Osteoblast (primary cell): ENCODE measurements at regions not wholly inside any gene's neighbourhood (a gene's known extent, or its start where the extent isn't known, plus 50 kb on each side); places are given as distances from the start of the nearest gene placed in this dataset.

Experiments
- DNase-seq: peaks from one replicate; pipeline ENCODE4 v3.0.0; 2011; ENCODE audit warnings: low spot score, mixed read lengths; ENCODE audit not compliant: insufficient read length; ENCODE audit errors: missing footprints
- H2AFZ ChIP-seq: 2 replicates; pipeline ENCODE4 v1.6.0; 2011; ENCODE audit warnings: mild to moderate bottlenecking, low read length
- H3K27ac ChIP-seq: 2 replicates; pipeline ENCODE4 v1.5.1; 2011; ENCODE audit warnings: mild to moderate bottlenecking, low read depth, low read length, moderate library complexity
- H3K27me3 ChIP-seq: 2 replicates; pipeline ENCODE4 v1.6.0; 2012; ENCODE audit warnings: mild to moderate bottlenecking, control low read depth, inconsistent platforms, low read length, moderate library complexity; ENCODE audit not compliant: insufficient read depth
- H3K36me3 ChIP-seq: 2 replicates; pipeline ENCODE4 v1.5.1; 2011; ENCODE audit warnings: mild to moderate bottlenecking, low read length, control low read depth, moderate library complexity; ENCODE audit not compliant: insufficient read depth
- H3K4me1 ChIP-seq: 2 replicates; pipeline ENCODE4 v1.5.1; 2011; ENCODE audit warnings: mild to moderate bottlenecking, low read length, control low read depth, moderate library complexity; ENCODE audit not compliant: insufficient read depth
- H3K4me2 ChIP-seq: 2 replicates; pipeline ENCODE4 v1.6.0; 2011; ENCODE audit warnings: mild to moderate bottlenecking, low read length; ENCODE audit not compliant: insufficient read depth
- H3K4me3 ChIP-seq: fragments of 200-600 bp; sonication (generic); 3 replicates; pipeline ENCODE4 v1.5.1; 2012; ENCODE audit warnings: mild to moderate bottlenecking, low read length, inconsistent platforms; ENCODE audit not compliant: insufficient read depth
- H3K79me2 ChIP-seq: 2 replicates; pipeline ENCODE4 v1.6.0; 2012; ENCODE audit warnings: mild to moderate bottlenecking, low read length, control low read depth, inconsistent platforms; ENCODE audit not compliant: insufficient read depth
- H3K9me3 ChIP-seq: 2 replicates; pipeline ENCODE4 v1.5.1; 2011; ENCODE audit warnings: low read depth, low read length, control low read depth
- H4K20me1 ChIP-seq: 2 replicates; pipeline ENCODE4 v1.6.0; 2012; ENCODE audit warnings: mild to moderate bottlenecking, low read length, control low read depth; ENCODE audit not compliant: insufficient read depth
- TF ChIP-seq, protein P1 (sequence below): IDR thresholded peaks from 2 replicates; pipeline ENCODE4 v1.5.1; 2011; ENCODE audit warnings: mild to moderate bottlenecking, low read depth, low read length, moderate library complexity; ENCODE audit errors: extremely low read depth

DNA sequence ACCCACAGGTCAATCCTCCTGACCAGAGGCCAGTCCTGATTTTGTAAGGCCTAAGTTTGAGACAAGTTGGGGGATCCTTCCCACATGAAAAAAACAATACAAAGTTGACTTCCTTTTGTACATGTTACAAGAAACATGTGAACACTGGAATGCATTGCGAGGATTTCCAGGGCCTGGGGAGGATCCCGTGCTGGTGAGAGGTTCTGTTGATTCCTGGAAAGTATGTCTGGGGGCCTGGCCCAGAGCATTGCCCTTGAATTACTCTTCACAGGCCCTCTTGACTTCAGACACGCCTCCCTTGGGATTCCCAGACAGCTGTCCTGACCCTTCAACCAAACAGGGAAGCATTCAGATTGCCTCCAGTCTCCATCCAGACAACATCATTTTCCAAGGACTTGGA, 234.2 kb upstream of the IRX2 start:
- Histone ChIP-seq H3K4me2 (no peak overlapping the region), H3K4me1 (no peaks in the 10 kb centered on the region), H4K20me1 (no peaks in the 10 kb centered on the region), H3K36me3 (no peaks in the 10 kb centered on the region), H3K27me3 (no peaks in the 10 kb centered on the region), H3K79me2 (no peaks in the 10 kb centered on the region), H2AFZ (no peak overlapping the region), H3K9me3 (peaks cover 3% of the 10 kb centered on the region), H3K27ac (no peak overlapping the region), H3K4me3 (no peak overlapping the region)
- TF ChIP-seq, protein P1, sequence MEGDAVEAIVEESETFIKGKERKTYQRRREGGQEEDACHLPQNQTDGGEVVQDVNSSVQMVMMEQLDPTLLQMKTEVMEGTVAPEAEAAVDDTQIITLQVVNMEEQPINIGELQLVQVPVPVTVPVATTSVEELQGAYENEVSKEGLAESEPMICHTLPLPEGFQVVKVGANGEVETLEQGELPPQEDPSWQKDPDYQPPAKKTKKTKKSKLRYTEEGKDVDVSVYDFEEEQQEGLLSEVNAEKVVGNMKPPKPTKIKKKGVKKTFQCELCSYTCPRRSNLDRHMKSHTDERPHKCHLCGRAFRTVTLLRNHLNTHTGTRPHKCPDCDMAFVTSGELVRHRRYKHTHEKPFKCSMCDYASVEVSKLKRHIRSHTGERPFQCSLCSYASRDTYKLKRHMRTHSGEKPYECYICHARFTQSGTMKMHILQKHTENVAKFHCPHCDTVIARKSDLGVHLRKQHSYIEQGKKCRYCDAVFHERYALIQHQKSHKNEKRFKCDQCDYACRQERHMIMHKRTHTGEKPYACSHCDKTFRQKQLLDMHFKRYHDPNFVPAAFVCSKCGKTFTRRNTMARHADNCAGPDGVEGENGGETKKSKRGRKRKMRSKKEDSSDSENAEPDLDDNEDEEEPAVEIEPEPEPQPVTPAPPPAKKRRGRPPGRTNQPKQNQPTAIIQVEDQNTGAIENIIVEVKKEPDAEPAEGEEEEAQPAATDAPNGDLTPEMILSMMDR = no peak
- no peak for DNase-seq

DNA sequence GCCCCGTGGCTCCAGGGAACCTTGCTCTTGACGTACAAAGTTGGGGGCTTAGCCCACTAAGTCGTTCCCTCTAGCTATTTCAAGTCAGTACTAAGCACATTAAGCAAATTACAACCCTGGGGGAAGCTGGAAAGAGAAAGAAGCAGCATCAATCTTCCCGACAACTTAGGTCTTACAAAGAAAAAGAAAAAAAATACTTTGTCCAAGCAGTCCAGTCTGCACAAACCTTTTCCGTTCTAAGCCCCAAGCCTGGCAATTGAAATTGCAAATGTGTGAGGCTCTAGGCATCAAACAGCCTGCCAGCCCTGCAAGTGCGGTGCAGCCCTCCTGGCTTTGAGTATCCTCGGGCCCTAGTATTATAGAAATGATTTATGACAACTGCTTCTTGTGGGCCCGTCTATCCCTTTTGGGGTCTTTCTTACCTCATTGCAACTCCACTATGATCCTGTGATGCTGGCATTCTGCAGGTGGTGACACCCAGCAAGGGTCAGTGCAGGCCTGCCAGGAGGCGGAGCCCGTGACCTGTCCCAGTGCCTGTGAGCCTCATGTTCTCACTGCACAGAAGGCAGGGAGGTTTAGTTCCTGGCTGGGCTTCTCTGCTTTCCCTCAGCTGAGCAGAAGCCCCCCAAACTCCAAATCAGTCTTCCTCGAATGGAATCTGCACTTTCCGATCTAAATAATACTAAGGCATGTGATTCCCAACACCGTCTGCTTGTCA, 232.3 kb upstream of the IRX2 start:
- no peak overlapping the region for H3K27ac ChIP-seq
- no peak for DNase-seq
- H4K20me1 ChIP-seq = no peaks in the 10 kb centered on the region
- H3K27me3 ChIP-seq = no peaks in the 10 kb centered on the region
- no peaks in the 10 kb centered on the region for H3K36me3 ChIP-seq
- no peak overlapping the region for H3K4me2 ChIP-seq
- H3K79me2 ChIP-seq = no peaks in the 10 kb centered on the region
- peaks cover 3% of the 10 kb centered on the region for H3K9me3 ChIP-seq
- no peak overlapping the region for H3K4me3 ChIP-seq
- H3K4me1 ChIP-seq = no peaks in the 10 kb centered on the region
- H2AFZ ChIP-seq = no peak overlapping the region
- TF ChIP-seq, protein P1 = no peak

DNA sequence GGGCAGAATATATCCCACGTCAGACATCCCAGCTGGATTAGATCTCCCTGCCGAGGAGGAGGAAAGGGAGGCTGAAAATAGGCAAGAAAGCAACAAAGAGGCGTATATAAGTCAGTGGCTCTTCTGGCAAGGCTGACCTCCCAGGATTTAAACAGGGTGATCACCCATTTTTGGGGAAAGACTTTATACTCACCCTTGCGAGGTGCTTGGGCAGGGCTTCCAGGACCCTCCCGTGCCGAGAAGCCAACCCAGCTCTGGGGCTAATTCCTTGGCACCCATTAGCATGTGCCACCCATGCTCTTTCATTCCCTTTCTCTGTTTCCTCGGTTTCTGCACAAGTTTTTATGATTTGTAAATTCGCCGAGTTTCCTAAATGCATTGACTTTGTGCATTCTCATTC, 230.2 kb upstream of the IRX2 start:
- H3K4me3 ChIP-seq = no peak overlapping the region
- H3K9me3 ChIP-seq = peaks cover 3% of the 10 kb centered on the region
- DNase-seq = no peak
- H3K4me1 ChIP-seq = no peaks in the 10 kb centered on the region
- no peak overlapping the region for H3K27ac ChIP-seq
- H3K79me2 ChIP-seq = no peaks in the 10 kb centered on the region
- H4K20me1 ChIP-seq = no peaks in the 10 kb centered on the region
- H3K36me3 ChIP-seq = no peaks in the 10 kb centered on the region
- no peak overlapping the region for H3K4me2 ChIP-seq
- TF ChIP-seq, protein P1 = no peak
- H2AFZ ChIP-seq = no peak overlapping the region
- H3K27me3 ChIP-seq = no peaks in the 10 kb centered on the region

DNA sequence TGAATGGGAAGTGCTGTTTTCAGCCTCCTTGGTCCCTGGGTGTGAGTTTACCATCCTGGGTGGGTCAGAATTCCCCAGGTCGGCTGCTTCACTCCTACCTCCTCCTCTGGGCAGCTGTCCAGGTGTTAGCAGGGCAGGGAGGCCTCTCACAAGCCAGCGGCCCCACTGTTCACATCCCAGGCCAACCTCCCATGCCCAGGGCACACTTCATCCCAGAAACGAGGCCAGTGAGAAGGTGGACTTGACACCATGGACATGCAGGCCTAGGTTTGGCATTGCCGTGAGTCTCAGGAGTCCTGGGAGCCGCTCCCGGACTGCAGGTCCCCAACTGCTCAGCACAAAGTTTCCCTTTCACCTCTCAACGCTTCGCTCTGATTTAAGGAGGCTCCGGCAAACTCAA, 229.6 kb upstream of the IRX2 start:
- H3K27me3 ChIP-seq = no peaks in the 10 kb centered on the region
- no peak overlapping the region for H2AFZ ChIP-seq
- TF ChIP-seq, protein P1 = no peak
- no peak overlapping the region for H3K4me3 ChIP-seq
- H3K27ac ChIP-seq = no peak overlapping the region
- no peak overlapping the region for H3K4me2 ChIP-seq
- peaks cover 3% of the 10 kb centered on the region for H3K9me3 ChIP-seq
- H3K4me1 ChIP-seq = no peaks in the 10 kb centered on the region
- H3K79me2 ChIP-seq = no peaks in the 10 kb centered on the region
- no peak for DNase-seq
- no peaks in the 10 kb centered on the region for H3K36me3 ChIP-seq
- H4K20me1 ChIP-seq = no peaks in the 10 kb centered on the region
